Tibial nerve (tissue), 4 donors: ENCODE measurements at regions not wholly inside any gene's neighbourhood (a gene's known extent, or its start where the extent isn't known, plus 50 kb on each side); places are given as distances from the start of the nearest gene placed in this dataset.

Source experiments
- EP300 ChIP-seq, 2 donors: sonication (generic); formaldehyde crosslinking; IDR thresholded peaks; one replicate each; pipeline ENCODE4 v1.6.1; 2017; ENCODE audit warnings: antibody characterized with exemption in 2 of 2, mild to moderate bottlenecking in 1 of 2
- POLR2A ChIP-seq, 2 donors: fragments of 450-650 bp; IDR thresholded peaks; one replicate each; pipeline ENCODE4 v1.6.1; 2017; ENCODE audit warnings: antibody characterized with exemption in 2 of 2, mild to moderate bottlenecking in 2 of 2, moderate library complexity in 2 of 2
- TF ChIP-seq, protein P1 (sequence below), 5 experiments: fragments of 200-600 bp in 3 of 5; fragments of 450-650 bp in 2 of 5; sonication (generic) in 3 of 5; IDR thresholded peaks; one replicate each; pipeline ENCODE4 v1.5.1; 2016 to 2019; ENCODE audit warnings: antibody characterized with exemption in 5 of 5, mild to moderate bottlenecking in 3 of 5, moderate library complexity in 2 of 5

GRCh38 chr17:22123536-22124281, 431.4 kb downstream of the KCNJ18 start:
- TF ChIP-seq, protein P1, sequence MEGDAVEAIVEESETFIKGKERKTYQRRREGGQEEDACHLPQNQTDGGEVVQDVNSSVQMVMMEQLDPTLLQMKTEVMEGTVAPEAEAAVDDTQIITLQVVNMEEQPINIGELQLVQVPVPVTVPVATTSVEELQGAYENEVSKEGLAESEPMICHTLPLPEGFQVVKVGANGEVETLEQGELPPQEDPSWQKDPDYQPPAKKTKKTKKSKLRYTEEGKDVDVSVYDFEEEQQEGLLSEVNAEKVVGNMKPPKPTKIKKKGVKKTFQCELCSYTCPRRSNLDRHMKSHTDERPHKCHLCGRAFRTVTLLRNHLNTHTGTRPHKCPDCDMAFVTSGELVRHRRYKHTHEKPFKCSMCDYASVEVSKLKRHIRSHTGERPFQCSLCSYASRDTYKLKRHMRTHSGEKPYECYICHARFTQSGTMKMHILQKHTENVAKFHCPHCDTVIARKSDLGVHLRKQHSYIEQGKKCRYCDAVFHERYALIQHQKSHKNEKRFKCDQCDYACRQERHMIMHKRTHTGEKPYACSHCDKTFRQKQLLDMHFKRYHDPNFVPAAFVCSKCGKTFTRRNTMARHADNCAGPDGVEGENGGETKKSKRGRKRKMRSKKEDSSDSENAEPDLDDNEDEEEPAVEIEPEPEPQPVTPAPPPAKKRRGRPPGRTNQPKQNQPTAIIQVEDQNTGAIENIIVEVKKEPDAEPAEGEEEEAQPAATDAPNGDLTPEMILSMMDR (IDR thresholded peaks at IDR 0.05): no peak
- TF ChIP-seq EP300 (IDR thresholded peaks at IDR 0.05) (no peak), POLR2A (IDR thresholded peaks at IDR 0.05) (no peak)
